NCI-H2196 (cell line): ENCODE measurements at regions not wholly inside any gene's neighbourhood (a gene's known extent, or its start where the extent isn't known, plus 50 kb on each side); places are given as distances from the start of the nearest gene placed in this dataset.
"Not testable (repeated sequence)": the region's sequence is repeated elsewhere in the genome, so short reads cannot be mapped to it uniquely, and the experiment has no call there.

Source experiments
- DNase-seq: peaks from one replicate; lab custom pipeline; 2025; ENCODE audit not compliant: unreplicated experiment; lab: John Stamatoyannopoulos, UW

- DNase-seq = no peak
Observed at GRCh38 chr2:67079729-67080128, 317.4 kb upstream of the ETAA1 start.

- no peak for DNase-seq
Observed at GRCh38 chr2:67082813-67083212, 314.3 kb upstream of the ETAA1 start.

- DNase-seq = no peak
Observed at GRCh38 chr2:67083951-67084350, 313.2 kb upstream of the ETAA1 start.

- no peak for DNase-seq
Observed at GRCh38 chr2:67085146-67085545, 312.0 kb upstream of the ETAA1 start.

GRCh38 chr2:67091681-67092080 lies 305.5 kb upstream of the ETAA1 start:
- no peak for DNase-seq

- no peak for DNase-seq
Observed at GRCh38 chr2:67095121-67095520, 302.0 kb upstream of the ETAA1 start.

GRCh38 chr2:67096886-67097285 lies 300.2 kb upstream of the ETAA1 start:
- DNase-seq = no peak

- DNase-seq = no peak
Observed at GRCh38 chr2:67103157-67103556, 294.0 kb upstream of the ETAA1 start.

- DNase-seq = peak; percentile 22
Observed at GRCh38 chr2:67108231-67108630, 288.9 kb upstream of the ETAA1 start.

GRCh38 chr2:67124531-67124930 lies 272.6 kb upstream of the ETAA1 start:
- DNase-seq = no peak

GRCh38 chr2:67130531-67131256 lies 266.4 kb upstream of the ETAA1 start:
- no peak for DNase-seq

- no peak for DNase-seq
Observed at GRCh38 chr2:67131257-67131609, 265.9 kb upstream of the ETAA1 start.

- DNase-seq = not testable (repeated sequence)
Observed at GRCh38 chr2:67132441-67132940, 264.6 kb upstream of the ETAA1 start.

- DNase-seq = no peak
Observed at GRCh38 chr2:67135208-67135607, 261.9 kb upstream of the ETAA1 start.

GRCh38 chr2:67137699-67138098 lies 259.4 kb upstream of the ETAA1 start:
- no peak for DNase-seq

- no peak for DNase-seq
Observed at GRCh38 chr2:67142071-67142470, 255.1 kb upstream of the ETAA1 start.

- no peak for DNase-seq
Observed at GRCh38 chr2:67142741-67143140, 254.4 kb upstream of the ETAA1 start.

GRCh38 chr2:67145851-67146250 lies 251.3 kb upstream of the ETAA1 start:
- no peak for DNase-seq

GRCh38 chr2:67156796-67157195 lies 240.3 kb upstream of the ETAA1 start:
- no peak for DNase-seq

GRCh38 chr2:67158718-67159117 lies 238.4 kb upstream of the ETAA1 start:
- DNase-seq = no peak

GRCh38 chr2:67159929-67160328 lies 237.2 kb upstream of the ETAA1 start:
- no peak for DNase-seq

- no peak for DNase-seq
Observed at GRCh38 chr2:67164771-67165522, 232.2 kb upstream of the ETAA1 start.
